NCI-H226 (cell line): ENCODE measurements at regions not wholly inside any gene's neighbourhood (a gene's known extent, or its start where the extent isn't known, plus 50 kb on each side); places are given as distances from the start of the nearest gene placed in this dataset.

Experiments
- DNase-seq: peaks from one replicate; pipeline ENCODE4 v3.0.0-alpha.2; 2015

DNA sequence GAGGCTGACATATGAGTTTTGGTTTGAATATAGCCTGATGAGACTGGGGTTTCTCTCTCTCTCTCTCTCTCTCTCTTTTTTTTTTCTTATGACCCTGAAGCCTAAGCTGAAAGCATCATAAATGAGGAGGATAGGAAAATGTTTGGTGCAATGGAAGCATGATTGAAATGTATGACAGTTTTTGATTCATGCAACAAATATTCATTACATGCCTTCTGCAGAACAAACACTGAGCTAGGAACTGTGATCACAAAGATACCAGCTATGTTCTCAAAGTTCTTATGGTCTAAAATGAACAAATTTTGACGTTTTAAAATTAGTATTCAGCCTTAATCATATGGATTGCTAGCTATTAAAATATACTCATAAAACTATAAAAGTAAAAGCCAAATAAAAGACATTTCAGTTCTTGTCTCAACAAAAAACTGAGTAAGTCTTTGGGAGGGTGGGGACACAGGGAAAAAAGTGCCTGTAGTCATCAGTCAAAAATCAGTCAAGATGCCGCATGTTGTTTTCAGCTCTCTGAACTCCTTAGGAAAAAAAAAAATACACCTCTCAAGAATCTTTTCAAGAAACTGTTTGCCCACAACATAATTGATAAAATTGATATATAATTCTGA lies 57.2 kb downstream of the NKX6-1 start:
- DNase-seq: no peak

GRCh38 chr4:84439996-84440395 lies 59.1 kb downstream of the NKX6-1 start:
- DNase-seq: no peak

DNA sequence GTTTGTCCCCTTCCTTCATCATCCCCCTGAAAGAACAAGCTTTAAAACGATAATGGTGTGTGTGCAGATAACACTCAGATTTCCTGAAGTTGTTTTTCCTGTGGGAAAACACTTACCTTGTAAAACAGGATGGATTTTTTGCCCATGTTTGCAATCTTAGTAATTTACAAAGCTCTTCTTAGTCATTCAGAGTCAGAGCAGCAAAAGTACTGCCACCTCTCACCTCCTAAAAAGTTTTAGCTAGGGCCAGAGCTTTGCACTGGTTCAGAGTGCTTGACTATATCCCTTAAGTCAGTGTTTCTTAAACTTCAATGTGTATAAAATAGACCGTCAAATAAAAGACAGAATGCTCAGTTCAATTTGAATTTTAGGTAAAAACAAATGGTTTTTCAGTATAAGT lies 62.3 kb downstream of the NKX6-1 start:
- DNase-seq: no peak

- no peak for DNase-seq
Observed at GRCh38 chr4:84434344-84434743, 64.7 kb downstream of the NKX6-1 start.

DNA sequence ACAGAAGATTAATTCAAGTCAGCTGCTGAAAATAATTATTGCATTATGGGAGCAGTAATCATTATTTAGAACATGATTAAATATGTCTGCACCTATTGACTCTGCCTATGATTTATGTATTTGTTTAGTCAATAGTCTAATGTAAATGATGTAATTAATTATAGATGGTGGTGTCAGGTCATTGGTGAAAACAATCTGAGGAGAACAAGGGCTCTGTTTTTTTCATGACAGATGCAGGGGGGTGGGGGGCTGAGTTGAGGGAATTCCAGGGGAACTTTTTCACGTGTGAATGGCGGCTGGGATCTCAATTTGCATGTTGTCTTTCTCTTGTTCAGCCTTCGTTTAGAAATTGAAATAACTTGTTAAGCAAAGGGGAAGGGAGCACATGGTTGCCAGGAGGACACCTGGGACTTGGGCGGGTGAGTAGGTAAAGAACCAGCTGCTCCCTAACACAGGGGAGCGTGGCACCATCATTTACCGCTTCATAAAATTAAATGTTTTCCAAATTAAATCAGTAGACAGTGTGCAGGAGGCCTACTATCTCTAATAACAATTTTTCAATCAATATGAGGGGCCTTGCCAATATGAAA lies 65.4 kb downstream of the NKX6-1 start:
- DNase-seq: no peak

DNA sequence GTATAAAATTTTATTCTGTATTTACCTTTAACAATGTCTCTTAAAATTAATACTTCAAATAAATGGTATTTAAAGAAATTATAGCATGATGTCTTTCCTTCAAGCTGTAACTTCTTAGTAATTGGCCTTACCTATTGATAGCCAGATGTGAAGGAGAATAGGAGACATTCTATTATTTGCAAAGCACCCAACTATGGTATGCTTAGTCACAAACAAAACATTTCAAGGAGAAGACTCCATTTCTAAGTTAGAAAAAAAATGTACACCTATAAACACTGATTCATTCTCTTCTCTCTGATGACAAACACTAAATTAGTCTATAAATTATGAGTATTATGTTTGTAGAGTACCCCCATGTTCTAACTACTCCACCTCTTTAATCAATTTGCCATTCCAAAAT lies 66.4 kb downstream of the NKX6-1 start:
- DNase-seq: no peak

DNA sequence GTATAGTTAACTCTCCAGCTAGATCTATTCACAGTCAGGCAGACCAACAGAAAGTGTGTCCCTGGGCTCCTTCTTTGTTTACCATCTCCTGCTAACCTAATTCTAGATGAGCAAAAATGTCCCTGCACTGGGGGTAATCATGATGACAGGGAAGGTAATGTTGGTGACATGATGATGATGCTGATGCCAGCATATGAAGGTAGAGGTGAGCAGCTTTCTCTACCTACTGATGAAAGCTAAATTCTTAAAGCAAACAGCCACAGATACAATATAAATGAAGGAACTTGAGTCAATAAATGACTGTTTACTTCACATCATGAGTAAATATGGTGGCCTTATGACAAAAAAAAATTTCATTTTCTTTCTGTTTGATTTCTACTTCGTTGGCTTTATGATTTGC lies 78.5 kb downstream of the NKX6-1 start:
- DNase-seq: no peak

GRCh38 chr4:84419201-84419600 lies 79.9 kb downstream of the NKX6-1 start:
- DNase-seq: no peak

- DNase-seq: no peak
Observed at GRCh38 chr4:84417997-84418709, 80.9 kb downstream of the NKX6-1 start.

GRCh38 chr4:84413976-84414375 lies 85.1 kb downstream of the NKX6-1 start:
- no peak for DNase-seq

- DNase-seq: no peak
Observed at GRCh38 chr4:84413480-84413879, 85.6 kb downstream of the NKX6-1 start.

GRCh38 chr4:84412062-84412461 lies 87.0 kb downstream of the NKX6-1 start:
- no peak for DNase-seq

GRCh38 chr4:84407554-84408407 lies 91.3 kb downstream of the NKX6-1 start:
- DNase-seq: no peak

DNA sequence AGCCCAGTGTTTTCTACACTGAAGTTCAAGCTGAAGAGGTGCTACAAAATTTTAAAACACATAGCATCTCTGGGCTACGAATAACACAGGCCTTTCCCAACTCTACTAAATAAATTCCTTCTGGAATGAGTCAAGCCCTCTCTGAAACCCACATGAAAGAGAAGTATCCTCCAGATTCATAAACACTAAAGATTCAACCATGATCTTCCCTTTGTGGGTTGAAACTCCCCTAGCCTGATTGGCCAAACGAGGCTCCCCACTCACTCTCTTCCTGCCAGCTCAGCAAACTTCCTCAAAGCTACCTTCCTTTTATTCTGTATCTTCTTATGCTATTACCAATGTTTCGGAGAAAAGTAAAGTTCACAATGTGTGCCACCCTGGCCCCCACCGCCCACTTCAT lies 95.4 kb downstream of the NKX6-1 start:
- DNase-seq: no peak

GRCh38 chr4:84401701-84402306 lies 97.3 kb downstream of the NKX6-1 start:
- no peak for DNase-seq

DNA sequence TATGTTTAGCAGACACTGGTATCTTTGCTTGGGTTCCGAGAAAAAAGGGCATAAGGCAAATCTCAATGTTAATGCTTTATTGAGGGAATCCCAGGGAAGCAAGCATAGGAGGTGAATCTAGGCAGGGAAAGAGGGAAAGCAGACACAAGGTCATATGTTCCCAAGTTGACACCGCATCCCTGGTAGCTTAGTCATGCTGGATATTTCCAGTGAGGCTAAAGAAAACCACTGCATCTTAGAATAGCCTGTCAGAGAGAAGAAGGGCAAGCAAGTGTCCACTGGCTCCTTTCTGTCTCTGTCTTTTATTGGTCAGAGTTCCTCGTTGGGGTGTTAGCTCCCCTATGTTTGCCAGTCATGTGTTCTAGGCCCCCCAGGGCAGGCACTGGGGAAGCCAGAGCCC lies 104.7 kb downstream of the NKX6-1 start:
- DNase-seq: no peak

- DNase-seq: no peak
Observed at GRCh38 chr4:84392951-84393590, 106.0 kb downstream of the NKX6-1 start.

- no peak for DNase-seq
Observed at GRCh38 chr4:84389406-84389805, 109.7 kb downstream of the NKX6-1 start.

DNA sequence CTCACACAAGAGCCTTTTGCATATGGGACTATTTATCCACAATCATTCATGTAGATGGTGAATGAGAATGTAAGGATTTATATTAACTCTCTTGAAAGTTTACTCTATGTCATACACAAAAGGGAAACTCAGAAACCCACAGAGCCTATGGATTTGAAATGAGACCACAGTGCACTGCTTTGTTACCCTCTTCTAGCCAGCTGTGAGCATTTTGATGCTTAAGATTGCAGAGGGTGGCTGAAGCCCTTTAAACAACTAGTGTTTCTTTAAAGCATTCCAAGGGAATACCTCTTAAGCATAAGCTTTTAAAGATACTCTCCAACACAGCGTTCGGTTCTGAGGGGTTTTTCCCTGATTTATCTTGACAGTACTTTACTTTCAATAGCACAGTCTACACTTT lies 113.9 kb downstream of the NKX6-1 start:
- no peak for DNase-seq

DNA sequence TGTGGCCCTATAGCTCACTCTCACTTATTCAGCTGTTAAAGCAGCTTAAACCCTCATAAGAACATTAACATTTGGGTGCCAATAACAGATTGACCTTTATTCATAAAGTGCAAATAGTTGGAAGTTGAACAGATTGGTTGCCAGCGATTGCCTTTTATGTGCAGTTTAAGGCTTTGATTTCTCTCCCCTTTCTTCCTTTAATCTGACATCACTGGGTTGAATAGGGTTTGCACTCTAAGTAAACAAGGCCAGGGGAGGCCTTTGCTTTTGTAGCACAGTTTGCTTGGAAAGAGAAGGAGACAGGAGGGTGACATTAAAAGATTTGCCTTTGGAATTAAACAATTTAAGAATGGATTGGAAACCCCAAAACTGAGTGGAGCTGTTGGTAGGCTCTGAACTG lies 114.3 kb downstream of the NKX6-1 start:
- DNase-seq: no peak

GRCh38 chr4:84381759-84382158 lies 117.3 kb downstream of the NKX6-1 start:
- DNase-seq: no peak

DNA sequence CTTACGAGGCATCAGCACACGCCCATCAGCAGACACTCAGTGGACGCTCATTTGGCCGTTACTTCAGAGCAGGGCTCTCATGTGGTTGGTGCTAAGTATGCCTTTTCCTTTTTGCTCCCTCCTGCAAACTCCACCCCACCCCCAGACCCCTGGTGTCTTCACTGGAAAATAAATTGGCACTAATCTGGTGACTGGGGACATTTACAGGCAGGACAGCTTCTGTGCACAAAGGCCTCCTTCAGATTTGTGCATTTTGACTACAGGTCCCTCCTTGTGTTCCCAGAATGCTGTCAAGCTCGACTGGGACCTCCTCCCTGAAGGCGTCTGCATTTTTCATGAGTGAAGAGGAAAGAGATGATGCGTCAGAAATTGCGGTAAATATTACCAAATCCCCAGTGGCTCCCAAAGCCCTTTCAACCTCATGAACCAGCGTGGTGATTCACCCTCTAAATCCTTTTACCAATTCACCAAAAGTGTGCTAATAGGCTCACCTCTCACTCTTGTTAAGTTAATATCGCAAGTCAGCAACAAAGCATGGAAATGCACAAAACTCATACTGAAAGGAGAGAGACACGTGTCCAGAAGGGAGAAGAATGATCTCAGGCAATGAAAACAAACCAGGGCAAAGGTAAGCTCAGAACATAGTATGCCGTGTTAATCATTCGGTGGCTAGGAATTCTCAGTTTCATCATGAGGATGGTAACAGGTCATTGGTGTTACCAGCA lies 119.0 kb downstream of the NKX6-1 start:
- no peak for DNase-seq
